SK-N-SH treated with all-trans-retinoic acid at 6 μM for 48 hours (cell line): ENCODE measurements at regions not wholly inside any gene's neighbourhood (a gene's known extent, or its start where the extent isn't known, plus 50 kb on each side); places are given as distances from the start of the nearest gene placed in this dataset.

Experiments
- RARB ChIP-seq: fragments of 250-450 bp; sonication (Bioruptor Pico); IDR thresholded peaks from 2 replicates; pipeline ENCODE4 v1.8.0; 2021; ENCODE audit warnings: mild to moderate bottlenecking, moderate library complexity
- TF ChIP-seq, protein P1 (sequence below): fragments of 250-450 bp; sonication (Bioruptor Pico); IDR thresholded peaks from 2 replicates; pipeline ENCODE4 v1.5.1; 2020; ENCODE audit warnings: low read depth, mild to moderate bottlenecking, moderate library complexity

DNA sequence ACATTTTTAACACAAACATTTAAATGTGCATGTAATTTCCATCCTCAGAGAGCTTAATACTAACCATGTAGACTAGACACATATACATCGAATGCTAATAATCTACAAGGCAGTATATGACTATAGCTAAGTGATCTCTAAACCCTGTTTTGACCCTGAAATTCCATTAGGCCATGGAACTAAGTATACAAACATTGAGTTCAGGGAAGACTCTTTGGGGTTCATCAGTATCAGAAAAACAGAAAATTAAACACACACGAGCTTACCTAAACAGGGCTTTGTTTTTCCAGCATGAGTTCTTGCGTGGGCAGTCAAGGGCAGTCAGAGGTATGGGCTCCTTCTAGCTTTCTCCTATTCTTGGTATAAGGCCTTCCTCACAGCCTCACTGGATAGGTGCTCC, 106.0 kb upstream of the COPS8 start:
- TF ChIP-seq, protein P1, sequence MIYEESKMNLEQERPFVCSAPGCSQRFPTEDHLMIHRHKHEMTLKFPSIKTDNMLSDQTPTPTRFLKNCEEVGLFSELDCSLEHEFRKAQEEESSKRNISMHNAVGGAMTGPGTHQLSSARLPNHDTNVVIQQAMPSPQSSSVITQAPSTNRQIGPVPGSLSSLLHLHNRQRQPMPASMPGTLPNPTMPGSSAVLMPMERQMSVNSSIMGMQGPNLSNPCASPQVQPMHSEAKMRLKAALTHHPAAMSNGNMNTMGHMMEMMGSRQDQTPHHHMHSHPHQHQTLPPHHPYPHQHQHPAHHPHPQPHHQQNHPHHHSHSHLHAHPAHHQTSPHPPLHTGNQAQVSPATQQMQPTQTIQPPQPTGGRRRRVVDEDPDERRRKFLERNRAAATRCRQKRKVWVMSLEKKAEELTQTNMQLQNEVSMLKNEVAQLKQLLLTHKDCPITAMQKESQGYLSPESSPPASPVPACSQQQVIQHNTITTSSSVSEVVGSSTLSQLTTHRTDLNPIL (CRISPR knock-in tag): no peak
- no peak for TF ChIP-seq RARB (CRISPR knock-in tag)
